ENCODE measurements at regions not wholly inside any gene's neighbourhood (a gene's known extent, or its start where the extent isn't known, plus 50 kb on each side); places are given as distances from the start of the nearest gene placed in this dataset.
"Not testable (repeated sequence)": the region's sequence is repeated elsewhere in the genome, so short reads cannot be mapped to it uniquely, and the experiment has no call there.

DNA sequence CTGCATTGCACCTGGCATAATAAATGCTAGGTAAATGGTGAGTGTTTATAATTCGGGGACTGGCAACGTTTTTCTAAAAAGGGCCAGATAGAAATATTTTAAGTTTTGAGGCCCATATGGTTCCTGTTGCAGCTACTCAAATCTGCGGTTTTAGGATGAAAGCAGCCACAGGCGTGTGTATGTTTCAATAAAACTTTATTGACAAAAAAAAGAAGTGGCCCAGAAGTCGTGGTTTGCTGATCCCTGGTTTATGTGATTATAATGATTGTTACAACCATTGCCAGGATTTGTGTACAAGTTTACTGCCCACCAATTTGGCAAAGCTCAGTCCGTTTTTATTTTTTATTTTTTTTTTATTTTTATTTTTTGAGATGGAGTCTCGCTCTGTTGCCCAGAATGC, 536.1 kb downstream of the XYLT1 start:
- no peaks in the 10 kb centered on the region for H3K4me1 ChIP-seq (ENCODE audit: insufficient read depth, low read length)
- intact Hi-C loops (cut with micrococcal nuclease): no loop called here
- H2AFZ ChIP-seq (ENCODE audit: low read length): no peak overlapping the region
- H3K9ac ChIP-seq (ENCODE audit: low read length): no peak overlapping the region
- POLR2A ChIA-PET (ENCODE audit: unreplicated experiment): no interaction called here
- H3K27me3 ChIP-seq (ENCODE audit: low read length): no peaks in the 10 kb centered on the region
- H3K79me2 ChIP-seq (ENCODE audit: low read length): no peaks in the 10 kb centered on the region
- H3K9me3 ChIP-seq (ENCODE audit: low read length): no peaks in the 10 kb centered on the region
- no peak for ATAC-seq
- TF ChIP-seq, protein P1, sequence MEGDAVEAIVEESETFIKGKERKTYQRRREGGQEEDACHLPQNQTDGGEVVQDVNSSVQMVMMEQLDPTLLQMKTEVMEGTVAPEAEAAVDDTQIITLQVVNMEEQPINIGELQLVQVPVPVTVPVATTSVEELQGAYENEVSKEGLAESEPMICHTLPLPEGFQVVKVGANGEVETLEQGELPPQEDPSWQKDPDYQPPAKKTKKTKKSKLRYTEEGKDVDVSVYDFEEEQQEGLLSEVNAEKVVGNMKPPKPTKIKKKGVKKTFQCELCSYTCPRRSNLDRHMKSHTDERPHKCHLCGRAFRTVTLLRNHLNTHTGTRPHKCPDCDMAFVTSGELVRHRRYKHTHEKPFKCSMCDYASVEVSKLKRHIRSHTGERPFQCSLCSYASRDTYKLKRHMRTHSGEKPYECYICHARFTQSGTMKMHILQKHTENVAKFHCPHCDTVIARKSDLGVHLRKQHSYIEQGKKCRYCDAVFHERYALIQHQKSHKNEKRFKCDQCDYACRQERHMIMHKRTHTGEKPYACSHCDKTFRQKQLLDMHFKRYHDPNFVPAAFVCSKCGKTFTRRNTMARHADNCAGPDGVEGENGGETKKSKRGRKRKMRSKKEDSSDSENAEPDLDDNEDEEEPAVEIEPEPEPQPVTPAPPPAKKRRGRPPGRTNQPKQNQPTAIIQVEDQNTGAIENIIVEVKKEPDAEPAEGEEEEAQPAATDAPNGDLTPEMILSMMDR (conservative IDR thresholded peaks at IDR 0.05; ENCODE audit: low read depth, low read length): no peak
- TF ChIP-seq EZH2phosphoT487 (IDR thresholded peaks at IDR 0.05; ENCODE audit: borderline replicate concordance, low read length): no peak
- TF ChIP-seq EZH2 (IDR thresholded peaks at IDR 0.05; ENCODE audit: low read length, unreplicated experiment): no peak
- no peak overlapping the region for H3K27ac ChIP-seq (ENCODE audit: low read length)
- H3K36me3 ChIP-seq (ENCODE audit: low read depth, low read length): no peaks in the 10 kb centered on the region
- no TSS peak for BruUV-seq (replicated peaks)
- H4K20me1 ChIP-seq (ENCODE audit: low read length): no peaks in the 10 kb centered on the region
- no peaks in the 10 kb centered on the region for H3K9me2 ChIP-seq (replicated peaks; ENCODE audit: low read length)
- CTCF ChIA-PET: no interaction called here
- DNase-seq: no peak
- H3K4me2 ChIP-seq (ENCODE audit: low read length): no peak overlapping the region
- no peaks in the 10 kb centered on the region for H3F3A ChIP-seq (ENCODE audit: low read length, unreplicated experiment)
- no peak overlapping the region for H3K4me3 ChIP-seq (ENCODE audit: low read length)

DNA sequence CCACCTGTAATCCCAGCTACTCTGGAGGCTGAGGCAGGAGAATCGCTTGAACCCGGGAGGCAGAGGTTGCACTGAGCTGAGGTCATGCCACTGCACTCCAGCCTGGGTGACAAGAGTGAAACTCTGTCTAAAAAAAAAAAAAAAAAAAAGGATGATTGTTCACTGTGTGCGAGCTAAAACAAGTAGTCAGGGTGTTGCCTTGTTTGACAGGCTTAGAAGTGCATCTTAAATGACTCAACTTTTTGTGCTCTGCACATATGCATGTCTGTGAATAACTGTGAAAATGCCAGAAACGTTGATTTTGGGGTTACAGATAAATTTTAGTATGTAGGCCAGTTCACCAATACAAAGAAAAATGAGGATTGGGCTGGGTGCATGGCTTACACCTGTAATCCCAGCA, 534.9 kb downstream of the XYLT1 start:
- POLR2A ChIA-PET (ENCODE audit: unreplicated experiment); H4K20me1 ChIP-seq (ENCODE audit: low read length); intact Hi-C loops (cut with micrococcal nuclease); H3K79me2 ChIP-seq (ENCODE audit: low read length); H3K4me1 ChIP-seq (ENCODE audit: insufficient read depth, low read length); H3K4me2 ChIP-seq (ENCODE audit: low read length); H3K9me2 ChIP-seq (replicated peaks; ENCODE audit: low read length); H3K4me3 ChIP-seq (ENCODE audit: low read length); DNase-seq; H3K9ac ChIP-seq (ENCODE audit: low read length); H3K36me3 ChIP-seq (ENCODE audit: low read depth, low read length); H3K9me3 ChIP-seq (ENCODE audit: low read length); ATAC-seq; H3F3A ChIP-seq (ENCODE audit: low read length, unreplicated experiment); CTCF ChIA-PET; H3K27ac ChIP-seq (ENCODE audit: low read length); H3K27me3 ChIP-seq (ENCODE audit: low read length); BruUV-seq (replicated peaks); H2AFZ ChIP-seq (ENCODE audit: low read length): not testable (repeated sequence)

DNA sequence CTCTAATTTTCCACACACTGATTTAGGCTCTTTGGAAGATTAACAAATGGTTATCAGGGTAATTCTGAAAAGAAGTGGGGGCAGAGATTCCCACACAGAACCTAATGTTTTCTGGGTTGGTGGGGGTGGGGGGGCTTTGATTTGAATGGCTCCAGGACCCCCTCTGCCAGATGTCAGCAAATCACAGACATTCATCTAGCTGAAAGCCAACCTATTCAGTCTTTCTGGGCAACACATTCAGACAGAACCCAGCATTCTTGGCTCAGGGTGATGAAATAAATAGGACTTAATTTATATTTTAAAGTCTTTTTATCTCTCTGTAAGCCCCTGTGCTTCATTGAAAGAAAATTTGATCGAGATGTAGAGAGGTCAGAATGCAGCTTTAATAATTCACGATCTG, 533.2 kb downstream of the XYLT1 start:
- no peak for TF ChIP-seq EZH2 (IDR thresholded peaks at IDR 0.05; ENCODE audit: low read length, unreplicated experiment)
- no peak for TF ChIP-seq EZH2phosphoT487 (IDR thresholded peaks at IDR 0.05; ENCODE audit: borderline replicate concordance, low read length)
- TF ChIP-seq, protein P1 (conservative IDR thresholded peaks at IDR 0.05; ENCODE audit: low read depth, low read length): no peak
- Histone ChIP-seq H3K9me2 (replicated peaks; ENCODE audit: low read length) (no peaks in the 10 kb centered on the region), H2AFZ (ENCODE audit: low read length) (no peak overlapping the region), H3K4me3 (ENCODE audit: low read length) (no peak overlapping the region), H3K79me2 (ENCODE audit: low read length) (no peaks in the 10 kb centered on the region), H3K9ac (ENCODE audit: low read length) (no peak overlapping the region), H3K4me1 (ENCODE audit: insufficient read depth, low read length) (no peaks in the 10 kb centered on the region), H3K36me3 (ENCODE audit: low read depth, low read length) (no peaks in the 10 kb centered on the region), H3K27me3 (ENCODE audit: low read length) (no peaks in the 10 kb centered on the region), H3F3A (ENCODE audit: low read length, unreplicated experiment) (no peaks in the 10 kb centered on the region), H3K4me2 (ENCODE audit: low read length) (no peak overlapping the region), H3K9me3 (ENCODE audit: low read length) (no peaks in the 10 kb centered on the region), H3K27ac (ENCODE audit: low read length) (no peak overlapping the region), H4K20me1 (ENCODE audit: low read length) (no peaks in the 10 kb centered on the region)
- DNase-seq (no peak), ATAC-seq (no peak)
- BruUV-seq (replicated peaks): no TSS peak
- POLR2A ChIA-PET (ENCODE audit: unreplicated experiment): no interaction called here
- CTCF ChIA-PET: no interaction called here
- intact Hi-C loops (cut with micrococcal nuclease): no loop called here
